ENCODE measurements at regions not wholly inside any gene's neighbourhood (a gene's known extent, or its start where the extent isn't known, plus 50 kb on each side); places are given as distances from the start of the nearest gene placed in this dataset.

DNA sequence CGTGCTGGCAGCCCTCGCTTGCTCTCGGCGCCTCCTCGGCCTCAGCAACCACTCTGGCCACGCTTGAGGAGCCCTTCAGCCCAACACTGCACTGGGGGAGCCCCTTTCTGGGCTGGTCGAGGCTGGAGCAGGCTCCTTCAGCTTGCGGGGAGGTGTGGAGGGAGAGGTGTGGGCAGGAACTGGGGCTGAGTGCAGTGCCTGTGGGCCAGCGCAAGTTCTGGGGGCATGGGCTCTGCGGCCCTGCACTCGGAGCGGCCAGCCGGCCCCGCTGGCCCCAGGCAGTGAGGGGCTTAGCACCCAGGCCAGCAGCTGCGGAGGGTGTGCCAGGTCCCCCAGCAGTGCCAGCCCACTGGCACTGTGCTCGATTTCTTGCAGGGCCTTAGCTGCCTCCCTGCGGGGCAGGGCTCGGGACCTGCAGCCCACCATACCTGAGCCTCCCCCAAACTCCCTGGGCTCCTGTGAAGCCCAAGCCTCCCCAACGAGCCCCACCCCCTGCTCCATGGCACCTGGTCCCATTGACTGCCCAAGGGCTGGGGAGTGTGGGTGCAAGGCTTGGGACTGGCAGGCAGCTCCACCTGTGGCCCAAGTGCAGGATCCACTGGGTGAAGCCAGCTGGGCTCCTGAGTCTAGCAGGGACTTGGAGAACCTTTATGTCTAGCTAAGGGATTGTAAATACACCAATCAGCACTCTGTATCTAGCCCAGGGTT lies 556.8 kb downstream of the GABRG1 start:
- no peaks in the 10 kb centered on the region for H3K36me3 Mint-ChIP-seq (ENCODE audit: low read depth)
- H3K9me3 ChIP-seq (ENCODE audit: control insufficient read depth, low read length), result no peaks in the 10 kb centered on the region
- H3K27ac ChIP-seq (ENCODE audit: low read depth, low read length), result no peak overlapping the region
- 91 to 100% methylated on average over 6 to 19 of the region's 19 CpGs for WGBS, 2 experiments (ENCODE audit: insufficient coverage in 1 of 2, insufficient read length in 1 of 2)
- H3K27me3 ChIP-seq (ENCODE audit: control insufficient read depth, insufficient read depth, low read length, poor library complexity, severe bottlenecking), result no peaks in the 10 kb centered on the region
- no peak for DNase-seq
- no peaks in the 10 kb centered on the region for H3K36me3 ChIP-seq (ENCODE audit: control insufficient read depth, insufficient read depth, low read length)
- H3K4me1 ChIP-seq (ENCODE audit: control insufficient read depth, insufficient read depth, low read length), result no peaks in the 10 kb centered on the region
- TF ChIP-seq, protein P1, sequence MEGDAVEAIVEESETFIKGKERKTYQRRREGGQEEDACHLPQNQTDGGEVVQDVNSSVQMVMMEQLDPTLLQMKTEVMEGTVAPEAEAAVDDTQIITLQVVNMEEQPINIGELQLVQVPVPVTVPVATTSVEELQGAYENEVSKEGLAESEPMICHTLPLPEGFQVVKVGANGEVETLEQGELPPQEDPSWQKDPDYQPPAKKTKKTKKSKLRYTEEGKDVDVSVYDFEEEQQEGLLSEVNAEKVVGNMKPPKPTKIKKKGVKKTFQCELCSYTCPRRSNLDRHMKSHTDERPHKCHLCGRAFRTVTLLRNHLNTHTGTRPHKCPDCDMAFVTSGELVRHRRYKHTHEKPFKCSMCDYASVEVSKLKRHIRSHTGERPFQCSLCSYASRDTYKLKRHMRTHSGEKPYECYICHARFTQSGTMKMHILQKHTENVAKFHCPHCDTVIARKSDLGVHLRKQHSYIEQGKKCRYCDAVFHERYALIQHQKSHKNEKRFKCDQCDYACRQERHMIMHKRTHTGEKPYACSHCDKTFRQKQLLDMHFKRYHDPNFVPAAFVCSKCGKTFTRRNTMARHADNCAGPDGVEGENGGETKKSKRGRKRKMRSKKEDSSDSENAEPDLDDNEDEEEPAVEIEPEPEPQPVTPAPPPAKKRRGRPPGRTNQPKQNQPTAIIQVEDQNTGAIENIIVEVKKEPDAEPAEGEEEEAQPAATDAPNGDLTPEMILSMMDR (conservative IDR thresholded peaks at IDR 0.05), result no peak
- no peaks in the 10 kb centered on the region for H3K4me1 Mint-ChIP-seq
- no peaks in the 10 kb centered on the region for H3K27me3 Mint-ChIP-seq (ENCODE audit: insufficient read depth)
- H3K4me3 Mint-ChIP-seq, result no peak overlapping the region
- peaks cover 4% of the 10 kb centered on the region for H3K9me3 Mint-ChIP-seq
- H3K9ac ChIP-seq (ENCODE audit: extremely low read depth, low read length, poor library complexity, severe bottlenecking), result no peak overlapping the region
- H3K27ac Mint-ChIP-seq, result no peak overlapping the region
- no peak overlapping the region for H3K4me3 ChIP-seq (ENCODE audit: low read length)

DNA sequence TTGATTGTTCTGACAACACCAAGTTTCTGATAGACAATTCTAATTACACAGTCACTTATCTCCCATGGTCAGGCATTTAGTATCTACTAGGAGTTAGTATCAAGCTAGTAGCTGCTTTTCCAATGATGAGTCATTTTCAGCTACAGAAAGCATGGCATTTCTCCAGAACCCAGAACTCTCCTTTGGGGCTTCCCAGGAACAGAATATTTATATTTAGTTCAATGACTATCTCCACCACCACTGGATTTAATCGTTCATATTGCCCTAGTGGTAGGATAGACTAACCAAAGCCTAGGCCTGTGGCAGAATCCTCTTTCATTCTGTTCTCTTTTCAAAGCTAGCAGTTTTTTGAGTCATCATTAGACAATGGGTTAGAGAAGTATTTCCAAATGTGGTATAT lies 569.4 kb downstream of the GABRG1 start:
- Mint-ChIP-seq H3K9me3 (no peaks in the 10 kb centered on the region), H3K4me1 (peaks cover 2% of the 10 kb centered on the region), H3K36me3 (ENCODE audit: low read depth) (no peaks in the 10 kb centered on the region), H3K27me3 (ENCODE audit: insufficient read depth) (no peaks in the 10 kb centered on the region), H3K27ac (no peak overlapping the region), H3K4me3 (no peak overlapping the region)
- no peaks in the 10 kb centered on the region for H3K9me3 ChIP-seq (ENCODE audit: control insufficient read depth, low read length)
- no peaks in the 10 kb centered on the region for H3K36me3 ChIP-seq (ENCODE audit: control insufficient read depth, insufficient read depth, low read length)
- no peaks in the 10 kb centered on the region for H3K4me1 ChIP-seq (ENCODE audit: control insufficient read depth, insufficient read depth, low read length)
- WGBS, 2 experiments (ENCODE audit: insufficient coverage in 1 of 2, insufficient read length in 1 of 2), result 89% methylated on average over 1 of the region's 1 CpG; no CpG with 5 or more reads in 1 of the 2 experiments
- TF ChIP-seq, protein P1 (conservative IDR thresholded peaks at IDR 0.05), result no peak
- DNase-seq, result no peak
- no peaks in the 10 kb centered on the region for H3K27me3 ChIP-seq (ENCODE audit: control insufficient read depth, insufficient read depth, low read length, poor library complexity, severe bottlenecking)
- H3K27ac ChIP-seq (ENCODE audit: low read depth, low read length), result no peak overlapping the region
- H3K9ac ChIP-seq (ENCODE audit: extremely low read depth, low read length, poor library complexity, severe bottlenecking), result no peak overlapping the region
- no peak overlapping the region for H3K4me3 ChIP-seq (ENCODE audit: low read length)

DNA sequence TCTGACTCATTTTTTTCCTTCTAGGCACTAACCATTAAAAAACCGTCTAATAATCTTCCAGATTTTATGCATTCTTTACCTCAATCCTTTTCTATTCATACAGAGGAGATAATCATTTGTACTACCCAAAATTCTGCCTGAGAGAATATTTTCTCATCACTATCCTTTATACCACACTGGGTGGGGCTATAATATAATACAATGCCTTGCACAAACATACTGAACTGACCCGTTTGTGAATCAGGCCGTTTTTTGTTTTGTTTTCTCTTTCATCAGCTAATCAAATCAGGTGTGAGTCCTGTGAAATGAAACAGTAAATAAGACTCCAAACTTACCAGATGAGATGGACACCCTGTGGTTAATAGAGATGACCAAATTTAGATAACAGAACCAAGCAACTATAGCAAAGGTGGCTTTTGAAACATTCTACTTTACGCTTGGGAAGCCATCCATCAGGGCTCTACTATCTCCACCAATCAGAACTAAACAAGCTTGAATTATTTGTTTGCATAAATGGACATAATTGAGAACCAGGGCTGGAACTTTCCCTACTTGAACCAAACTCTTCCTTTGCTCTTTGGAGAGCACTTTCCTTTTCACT lies 573.0 kb downstream of the GABRG1 start:
- H3K4me1 ChIP-seq (ENCODE audit: control insufficient read depth, insufficient read depth, low read length), result no peaks in the 10 kb centered on the region
- no peak overlapping the region for H3K4me3 ChIP-seq (ENCODE audit: low read length)
- DNase-seq, result no peak
- H3K27me3 ChIP-seq (ENCODE audit: control insufficient read depth, insufficient read depth, low read length, poor library complexity, severe bottlenecking), result no peaks in the 10 kb centered on the region
- H3K9ac ChIP-seq (ENCODE audit: extremely low read depth, low read length, poor library complexity, severe bottlenecking), result no peak overlapping the region
- Mint-ChIP-seq H3K27me3 (ENCODE audit: insufficient read depth) (peaks cover 2% of the 10 kb centered on the region), H3K36me3 (ENCODE audit: low read depth) (no peaks in the 10 kb centered on the region), H3K4me1 (peaks cover 2% of the 10 kb centered on the region), H3K4me3 (no peak overlapping the region), H3K27ac (no peak overlapping the region), H3K9me3 (no peaks in the 10 kb centered on the region)
- no peak overlapping the region for H3K27ac ChIP-seq (ENCODE audit: low read depth, low read length)
- WGBS, 2 experiments (ENCODE audit: insufficient coverage in 1 of 2, insufficient read length in 1 of 2), result 80 to 100% methylated on average over 1 to 4 of the region's 4 CpGs
- H3K36me3 ChIP-seq (ENCODE audit: control insufficient read depth, insufficient read depth, low read length), result no peaks in the 10 kb centered on the region
- H3K9me3 ChIP-seq (ENCODE audit: control insufficient read depth, low read length), result no peaks in the 10 kb centered on the region
- TF ChIP-seq, protein P1 (conservative IDR thresholded peaks at IDR 0.05), result no peak

Measured in endodermal cell (in vitro differentiated cells).